Activated T-helper 17 cell treated with anti-CD3 and anti-CD28 coated beads, Interleukin-2, amount 50 U/mL, for 72 hours (primary cell): ENCODE measurements at regions not wholly inside any gene's neighbourhood (a gene's known extent, or its start where the extent isn't known, plus 50 kb on each side); places are given as distances from the start of the nearest gene placed in this dataset.
"Not testable (repeated sequence)": the region's sequence is repeated elsewhere in the genome, so short reads cannot be mapped to it uniquely, and the experiment has no call there.

Experiments used
- ATAC-seq: fragments of 150-1000 bp; cut with Tn5 transposase; replicated peaks from 2 replicates; pipeline ENCODE4 v1.10.0; 2021; ENCODE audit warnings: mild to moderate bottlenecking, moderate library complexity
- H3K27ac Mint-ChIP-seq: one replicate; pipeline ENCODE4 v1.8.0; 2022; ENCODE audit warnings: mixed read lengths
- H3K27me3 Mint-ChIP-seq: one replicate; pipeline ENCODE4 v1.8.0; 2022; ENCODE audit warnings: mixed read lengths
- H3K36me3 Mint-ChIP-seq: one replicate; pipeline ENCODE4 v1.8.0; 2022; ENCODE audit warnings: low read depth, mild to moderate bottlenecking, mixed read lengths
- H3K4me1 Mint-ChIP-seq: one replicate; pipeline ENCODE4 v1.8.0; 2022; ENCODE audit warnings: mixed read lengths
- H3K4me3 Mint-ChIP-seq: one replicate; pipeline ENCODE4 v1.8.0; 2022; ENCODE audit warnings: mild to moderate bottlenecking, mixed read lengths
- H3K9me3 Mint-ChIP-seq: one replicate; pipeline ENCODE4 v1.8.0; 2022; ENCODE audit warnings: mixed read lengths

- no peak overlapping the region for H3K4me3 Mint-ChIP-seq
- peaks cover 12% of the 10 kb centered on the region for H3K9me3 Mint-ChIP-seq
- H3K27ac Mint-ChIP-seq = no peak overlapping the region
- no peaks in the 10 kb centered on the region for H3K36me3 Mint-ChIP-seq
- no peaks in the 10 kb centered on the region for H3K27me3 Mint-ChIP-seq
- H3K4me1 Mint-ChIP-seq = no peaks in the 10 kb centered on the region
- no peak for ATAC-seq
These were observed 1100.4 kb upstream of the EDIL3 start for GRCh38 chr5:85484982-85485574.

GRCh38 chr5:85488295-85488694 lies 1103.6 kb upstream of the EDIL3 start:
- ATAC-seq = no peak
- H3K9me3 Mint-ChIP-seq = peaks cover 18% of the 10 kb centered on the region
- H3K27me3 Mint-ChIP-seq = no peaks in the 10 kb centered on the region
- H3K36me3 Mint-ChIP-seq = no peaks in the 10 kb centered on the region
- no peaks in the 10 kb centered on the region for H3K4me1 Mint-ChIP-seq
- no peak overlapping the region for H3K4me3 Mint-ChIP-seq
- no peak overlapping the region for H3K27ac Mint-ChIP-seq

GRCh38 chr5:85500869-85501268 lies 1116.2 kb upstream of the EDIL3 start:
- no peak for ATAC-seq
- H3K36me3 Mint-ChIP-seq = no peaks in the 10 kb centered on the region

GRCh38 chr5:85512896-85513295 lies 1104.8 kb upstream of the COX7C start:
- no peak for ATAC-seq
- Mint-ChIP-seq H3K27me3 (no peaks in the 10 kb centered on the region), H3K9me3 (peaks cover 22% of the 10 kb centered on the region)

More at GRCh38 chr5:85500869-85501268, 1116.2 kb upstream of the EDIL3 start:
- H3K9me3 Mint-ChIP-seq = peaks cover 12% of the 10 kb centered on the region
- H3K4me1 Mint-ChIP-seq = no peaks in the 10 kb centered on the region
- no peaks in the 10 kb centered on the region for H3K27me3 Mint-ChIP-seq
- no peak overlapping the region for H3K4me3 Mint-ChIP-seq
- no peak overlapping the region for H3K27ac Mint-ChIP-seq

GRCh38 chr5:85515588-85515987 lies 1102.2 kb upstream of the COX7C start:
- no peaks in the 10 kb centered on the region for H3K36me3 Mint-ChIP-seq
- H3K4me1 Mint-ChIP-seq = no peaks in the 10 kb centered on the region
- H3K27me3 Mint-ChIP-seq = no peaks in the 10 kb centered on the region
- no peak overlapping the region for H3K4me3 Mint-ChIP-seq
- peaks cover 9% of the 10 kb centered on the region for H3K9me3 Mint-ChIP-seq
- no peak overlapping the region for H3K27ac Mint-ChIP-seq
- ATAC-seq = no peak

More at GRCh38 chr5:85512896-85513295, 1104.8 kb upstream of the COX7C start:
- no peak overlapping the region for H3K4me3 Mint-ChIP-seq
- no peaks in the 10 kb centered on the region for H3K4me1 Mint-ChIP-seq
- no peak overlapping the region for H3K27ac Mint-ChIP-seq
- no peaks in the 10 kb centered on the region for H3K36me3 Mint-ChIP-seq

- no peak overlapping the region for H3K27ac Mint-ChIP-seq
- H3K9me3 Mint-ChIP-seq = peaks cover 2% of the 10 kb centered on the region
- H3K27me3 Mint-ChIP-seq = no peaks in the 10 kb centered on the region
- no peak for ATAC-seq
- H3K4me3 Mint-ChIP-seq = no peak overlapping the region
- no peaks in the 10 kb centered on the region for H3K4me1 Mint-ChIP-seq
- no peaks in the 10 kb centered on the region for H3K36me3 Mint-ChIP-seq
These were observed 1100.4 kb upstream of the COX7C start for GRCh38 chr5:85517386-85517785.

GRCh38 chr5:85533341-85534047 lies 1084.2 kb upstream of the COX7C start:
- no peak overlapping the region for H3K4me3 Mint-ChIP-seq
- no peaks in the 10 kb centered on the region for H3K36me3 Mint-ChIP-seq
- no peak overlapping the region for H3K27ac Mint-ChIP-seq
- H3K27me3 Mint-ChIP-seq = no peaks in the 10 kb centered on the region
- H3K4me1 Mint-ChIP-seq = no peaks in the 10 kb centered on the region
- no peaks in the 10 kb centered on the region for H3K9me3 Mint-ChIP-seq
- ATAC-seq = no peak

GRCh38 chr5:85538362-85538761 lies 1079.4 kb upstream of the COX7C start:
- H3K9me3 Mint-ChIP-seq = no peaks in the 10 kb centered on the region
- H3K4me3 Mint-ChIP-seq = no peak overlapping the region
- no peaks in the 10 kb centered on the region for H3K36me3 Mint-ChIP-seq
- H3K27me3 Mint-ChIP-seq = no peaks in the 10 kb centered on the region
- H3K4me1 Mint-ChIP-seq = no peaks in the 10 kb centered on the region
- H3K27ac Mint-ChIP-seq = no peak overlapping the region
- ATAC-seq = no peak

GRCh38 chr5:85545129-85545528 lies 1072.6 kb upstream of the COX7C start:
- Mint-ChIP-seq H3K27ac (no peak overlapping the region), H3K36me3 (no peaks in the 10 kb centered on the region), H3K4me3 (no peak overlapping the region), H3K4me1 (no peaks in the 10 kb centered on the region), H3K27me3 (no peaks in the 10 kb centered on the region), H3K9me3 (peaks cover 8% of the 10 kb centered on the region)
- ATAC-seq = no peak

GRCh38 chr5:85549229-85549628 lies 1068.5 kb upstream of the COX7C start:
- H3K4me3 Mint-ChIP-seq = no peak overlapping the region
- no peaks in the 10 kb centered on the region for H3K36me3 Mint-ChIP-seq
- H3K9me3 Mint-ChIP-seq = peaks cover 8% of the 10 kb centered on the region
- no peaks in the 10 kb centered on the region for H3K4me1 Mint-ChIP-seq
- no peak overlapping the region for H3K27ac Mint-ChIP-seq
- no peaks in the 10 kb centered on the region for H3K27me3 Mint-ChIP-seq
- no peak for ATAC-seq

GRCh38 chr5:85549836-85550599 lies 1067.7 kb upstream of the COX7C start:
- Mint-ChIP-seq H3K27ac (no peak overlapping the region), H3K9me3 (peaks cover 8% of the 10 kb centered on the region), H3K36me3 (no peaks in the 10 kb centered on the region), H3K4me3 (no peak overlapping the region), H3K27me3 (no peaks in the 10 kb centered on the region), H3K4me1 (no peaks in the 10 kb centered on the region)
- no peak for ATAC-seq

- peaks cover 5% of the 10 kb centered on the region for H3K9me3 Mint-ChIP-seq
- no peaks in the 10 kb centered on the region for H3K36me3 Mint-ChIP-seq
- H3K4me1 Mint-ChIP-seq = no peaks in the 10 kb centered on the region
- H3K27ac Mint-ChIP-seq = no peak overlapping the region
- no peak for ATAC-seq
- no peak overlapping the region for H3K4me3 Mint-ChIP-seq
- no peaks in the 10 kb centered on the region for H3K27me3 Mint-ChIP-seq
These were observed 1061.3 kb upstream of the COX7C start for GRCh38 chr5:85556464-85556863.

- H3K27me3 Mint-ChIP-seq = no peaks in the 10 kb centered on the region
- H3K27ac Mint-ChIP-seq = no peak overlapping the region
- no peak for ATAC-seq
- H3K36me3 Mint-ChIP-seq = no peaks in the 10 kb centered on the region
- no peak overlapping the region for H3K4me3 Mint-ChIP-seq
- no peaks in the 10 kb centered on the region for H3K9me3 Mint-ChIP-seq
- H3K4me1 Mint-ChIP-seq = no peaks in the 10 kb centered on the region
These were observed 1041.1 kb upstream of the COX7C start for GRCh38 chr5:85576666-85577065.

GRCh38 chr5:85587806-85588205 lies 1029.9 kb upstream of the COX7C start:
- not testable (repeated sequence) for H3K27me3 Mint-ChIP-seq, H3K4me3 Mint-ChIP-seq, ATAC-seq, H3K36me3 Mint-ChIP-seq, H3K27ac Mint-ChIP-seq, H3K4me1 Mint-ChIP-seq
- peaks cover 35% of the 10 kb centered on the region for H3K9me3 Mint-ChIP-seq

GRCh38 chr5:85588268-85588667 lies 1029.5 kb upstream of the COX7C start:
- H3K27ac Mint-ChIP-seq, H3K36me3 Mint-ChIP-seq, H3K27me3 Mint-ChIP-seq, H3K4me1 Mint-ChIP-seq, ATAC-seq, H3K4me3 Mint-ChIP-seq: not testable (repeated sequence)
- H3K9me3 Mint-ChIP-seq = peaks cover 36% of the 10 kb centered on the region
